ENCODE measurements at regions not wholly inside any gene's neighbourhood (a gene's known extent, or its start where the extent isn't known, plus 50 kb on each side); places are given as distances from the start of the nearest gene placed in this dataset.

- DNase-seq (ENCODE audit: low read depth): no peak
Measured at GRCh38 chr13:30151388-30151787, 156.0 kb downstream of the KATNAL1 start.

- no peak for DNase-seq (ENCODE audit: low read depth)
Measured at GRCh38 chr13:30149248-30149647, 158.1 kb downstream of the KATNAL1 start.

GRCh38 chr13:30148786-30149185 is 158.6 kb downstream of the KATNAL1 start:
- DNase-seq (ENCODE audit: low read depth): no peak

GRCh38 chr13:30148171-30148754 is 159.1 kb downstream of the KATNAL1 start:
- no peak for DNase-seq (ENCODE audit: low read depth)

- DNase-seq (ENCODE audit: low read depth): no peak
Measured at GRCh38 chr13:30147421-30147820, 159.9 kb downstream of the KATNAL1 start.

- DNase-seq (ENCODE audit: low read depth): no peak
Measured at GRCh38 chr13:30147015-30147414, 160.3 kb downstream of the KATNAL1 start.

GRCh38 chr13:30145709-30146367 is 161.5 kb downstream of the KATNAL1 start:
- no peak for DNase-seq (ENCODE audit: low read depth)

GRCh38 chr13:30143666-30144400 is 163.5 kb downstream of the KATNAL1 start:
- peak; percentile 84 for DNase-seq (ENCODE audit: low read depth)

GRCh38 chr13:30142486-30143211 is 164.7 kb downstream of the KATNAL1 start:
- DNase-seq (ENCODE audit: low read depth): peak; percentile 99

GRCh38 chr13:30141775-30142485 is 165.4 kb downstream of the KATNAL1 start:
- DNase-seq (ENCODE audit: low read depth): no peak

GRCh38 chr13:30140973-30141372 is 166.4 kb downstream of the KATNAL1 start:
- DNase-seq (ENCODE audit: low read depth): no peak

- DNase-seq (ENCODE audit: low read depth): no peak
Measured at GRCh38 chr13:30138511-30138910, 168.8 kb downstream of the KATNAL1 start.

GRCh38 chr13:30135868-30136267 is 171.5 kb downstream of the KATNAL1 start:
- DNase-seq (ENCODE audit: low read depth): no peak

GRCh38 chr13:30135351-30135750 is 172.0 kb downstream of the KATNAL1 start:
- no peak for DNase-seq (ENCODE audit: low read depth)

GRCh38 chr13:30134578-30134977 is 172.8 kb downstream of the KATNAL1 start:
- DNase-seq (ENCODE audit: low read depth): no peak

GRCh38 chr13:30133996-30134395 is 173.4 kb downstream of the KATNAL1 start:
- DNase-seq (ENCODE audit: low read depth): no peak

GRCh38 chr13:30133554-30133912 is 173.8 kb downstream of the KATNAL1 start:
- no peak for DNase-seq (ENCODE audit: low read depth)

GRCh38 chr13:30132623-30133553 is 174.5 kb downstream of the KATNAL1 start:
- DNase-seq (ENCODE audit: low read depth): peak; percentile 91

- DNase-seq (ENCODE audit: low read depth): no peak
Measured at GRCh38 chr13:30129411-30129810, 177.9 kb downstream of the KATNAL1 start.

- DNase-seq (ENCODE audit: low read depth): no peak
Measured at GRCh38 chr13:30128591-30128990, 178.8 kb downstream of the KATNAL1 start.

GRCh38 chr13:30128095-30128494 is 179.3 kb downstream of the KATNAL1 start:
- no peak for DNase-seq (ENCODE audit: low read depth)
